Right lung (tissue), 2 donors: ENCODE measurements at regions not wholly inside any gene's neighbourhood (a gene's known extent, or its start where the extent isn't known, plus 50 kb on each side); places are given as distances from the start of the nearest gene placed in this dataset.

Source experiments
- DNase-seq, 2 donors: peaks; one replicate each; pipeline ENCODE4 v3.0.0-alpha.2; 2013

- DNase-seq: no peak
Measured at GRCh38 chr7:131252976-131253375, 74.7 kb upstream of the MKLN1 start.

DNA sequence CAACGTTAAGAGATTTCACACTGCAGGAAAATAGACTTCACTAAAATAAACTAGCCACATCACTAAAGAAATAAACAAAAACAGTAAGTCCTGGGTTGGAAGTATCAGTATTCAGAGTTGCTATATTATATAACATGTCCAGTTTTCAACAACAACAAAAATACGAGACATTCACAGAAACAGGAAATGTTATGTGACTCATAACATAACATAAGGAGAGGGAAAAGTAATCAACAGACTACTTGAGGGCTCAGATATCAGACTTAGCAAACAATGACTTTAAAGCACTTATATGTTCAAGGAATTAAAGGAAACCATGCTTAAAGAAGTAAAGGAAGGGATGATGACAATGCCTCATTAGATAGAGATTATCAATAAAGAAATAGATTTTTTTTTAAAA is 73.5 kb upstream of the MKLN1 start:
- no peak for DNase-seq

GRCh38 chr7:131255242-131255641 is 72.4 kb upstream of the MKLN1 start:
- no peak for DNase-seq

GRCh38 chr7:131261476-131261994 is 66.1 kb upstream of the MKLN1 start:
- no peak for DNase-seq

DNA sequence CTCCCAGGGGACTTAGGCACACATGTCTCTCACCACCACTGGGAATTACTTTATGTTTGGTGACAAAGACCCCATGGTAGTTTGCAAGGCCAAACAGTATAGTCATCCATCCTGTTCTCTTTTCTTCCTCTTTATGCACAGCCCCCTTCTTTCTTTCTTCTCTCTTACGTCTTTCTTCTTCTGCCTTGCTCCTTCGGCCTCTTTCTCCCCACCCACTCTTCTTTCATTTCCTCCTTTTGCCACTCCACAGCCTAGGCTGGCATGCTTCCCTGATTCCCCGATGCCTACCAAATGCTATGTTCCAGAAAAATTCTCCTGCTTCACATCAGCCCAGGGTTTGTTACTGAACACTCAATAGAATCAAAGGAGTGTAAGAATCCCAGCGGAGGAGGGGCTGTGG is 62.4 kb upstream of the MKLN1 start:
- no peak for DNase-seq

- no peak for DNase-seq
Measured at GRCh38 chr7:131267631-131268030, 60.0 kb upstream of the MKLN1 start.

GRCh38 chr7:131268906-131269305 is 58.8 kb upstream of the MKLN1 start:
- DNase-seq: no peak

GRCh38 chr7:131272086-131272485 is 55.6 kb upstream of the MKLN1 start:
- no peak for DNase-seq

- DNase-seq: no peak
Measured at GRCh38 chr7:131274986-131275385, 52.7 kb upstream of the MKLN1 start.

GRCh38 chr7:131276190-131276589 is 51.5 kb upstream of the MKLN1 start:
- DNase-seq: no peak

- no peak for DNase-seq
Measured at GRCh38 chr7:131276748-131277147, 50.9 kb upstream of the MKLN1 start.
